ENCODE measurements at regions not wholly inside any gene's neighbourhood (a gene's known extent, or its start where the extent isn't known, plus 50 kb on each side); places are given as distances from the start of the nearest gene placed in this dataset.

GRCh38 chr6:90653750-90654149 lies 66.9 kb upstream of the MAP3K7 start:
- TF ChIP-seq RAD21 (IDR thresholded peaks at IDR 0.05): no peak
- no peak for TF ChIP-seq FOXA1 (IDR thresholded peaks at IDR 0.05)
- no peak for TF ChIP-seq CTCF (IDR thresholded peaks at IDR 0.05; ENCODE audit: low read depth, low read length, missing input control)
- no peak for TF ChIP-seq ZBTB33 (IDR thresholded peaks at IDR 0.05)
- TF ChIP-seq ATF3 (IDR thresholded peaks at IDR 0.05): no peak
- TF ChIP-seq NR2F2 (IDR thresholded peaks at IDR 0.05): no peak
- no peak for TF ChIP-seq GABPA (IDR thresholded peaks at IDR 0.05 in 1 of 2, conservative IDR thresholded peaks at IDR 0.05 in 1 of 2)
- TF ChIP-seq FOXA2 (IDR thresholded peaks at IDR 0.05): no peak

Measured in liver (tissue), 3 donors.